K562 (cell line): ENCODE measurements at regions not wholly inside any gene's neighbourhood (a gene's known extent, or its start where the extent isn't known, plus 50 kb on each side); places are given as distances from the start of the nearest gene placed in this dataset.

ENCODE experiments used
- ATAC-seq: fragments of 200-7000 bp; cut with Tn5 transposase; 3 replicates; pipeline ENCODE4 v1.9.1; 2020; ENCODE audit warnings: moderate library complexity
- BruUV-seq: library from RNA; stranded (reverse); fragments of 400-500 nt; replicated peaks from 2 replicates; lab custom pipeline; 2021; lab: Mats Ljungman, UMichigan
- CTCF ChIA-PET: fragments of 300-600 bp; formaldehyde crosslinking; extraction: SDS; loops from one replicate; lab custom pipeline; 2021; ENCODE audit warnings: low intra/inter-chr PET ratio; lab: Yijun Ruan, JAX
- POLR2A ChIA-PET: fragments of 300-600, 350-650 bp; sonication (Branson Sonifier 250); formaldehyde crosslinking; extraction: SDS; loops from one replicate; lab custom pipeline; 2021; ENCODE audit warnings: antibody characterized with exemption, inconsistent platforms; lab: Yijun Ruan, JAX
- DNase-seq, 4 experiments: peaks; one replicate each; pipeline versions ENCODE4 v3.0.0 to v3.0.0-alpha.2; 2011 to 2018; ENCODE audit warnings: low spot score in 3 of 4, mixed read lengths in 3 of 4; ENCODE audit errors: extremely low read depth in 1 of 4
- FAIRE-seq: peaks from 2 replicates; lab custom pipeline; 2011; peaks lifted over from hg19 to GRCh38; lab: Jason Lieb, UNC
- H2AFZ ChIP-seq: 2 replicates; pipeline ENCODE4 v1.6.0; 2011; ENCODE audit warnings: low read depth, low read length, control low read depth, inconsistent platforms
- H3K27ac ChIP-seq: fragments of 200-600 bp; 3 replicates; pipeline ENCODE4 v1.8.0; 2011; ENCODE audit warnings: low read depth, mild to moderate bottlenecking, control low read depth, inconsistent platforms, low read length, moderate library complexity, mixed read lengths; ENCODE audit errors: extremely low read depth
- H3K27me3 ChIP-seq, 2 experiments: fragments of 300-600 bp in 1 of 2; 2 replicates in 1 of 2; 3 replicates in 1 of 2; pipeline versions ENCODE4 v1.6.0 to v1.8.0; 2011; ENCODE audit warnings: inconsistent platforms in 2 of 2, low read length in 2 of 2, mild to moderate bottlenecking in 1 of 2, mixed read lengths in 1 of 2, moderate library complexity in 1 of 2; ENCODE audit not compliant: control insufficient read depth in 2 of 2, insufficient read depth in 2 of 2
- H3K36me3 ChIP-seq: fragments of 300-600 bp; 3 replicates; pipeline ENCODE4 v1.8.0; 2011; ENCODE audit warnings: mild to moderate bottlenecking, low read length, inconsistent platforms; ENCODE audit not compliant: control insufficient read depth, insufficient read depth
- H3K4me1 ChIP-seq, 2 experiments: fragments of 200-600 bp in 1 of 2; replicated peaks in 1 of 2; 2 replicates in 1 of 2; 3 replicates in 1 of 2; pipeline versions ENCODE4 v1.5.1 to v1.8.0; 2011; ENCODE audit warnings: inconsistent platforms in 2 of 2, low read length in 2 of 2, mild to moderate bottlenecking in 1 of 2, mixed read lengths in 1 of 2, moderate library complexity in 1 of 2; ENCODE audit not compliant: control insufficient read depth in 2 of 2, insufficient read depth in 2 of 2
- H3K4me2 ChIP-seq: 2 replicates; pipeline ENCODE4 v1.6.1; 2011; ENCODE audit warnings: low read length, control low read depth, inconsistent platforms, mixed read lengths; ENCODE audit not compliant: insufficient read depth
- H3K4me3 ChIP-seq: fragments of 200-600 bp; sonication (generic), shearing (Covaris generic); 2 replicates; pipeline ENCODE4 v1.5.1; 2016; ENCODE audit warnings: control low read depth, inconsistent platforms
- H3K79me2 ChIP-seq: fragments of 200-600 bp; 3 replicates; pipeline ENCODE4 v1.8.0; 2011; ENCODE audit warnings: low read length, inconsistent platforms; ENCODE audit not compliant: control insufficient read depth, insufficient read depth
- H3K9ac ChIP-seq, 2 experiments: 2 replicates each; pipeline versions ENCODE4 v1.6.0 to v1.6.1; 2011; ENCODE audit warnings: low read depth in 2 of 2, low read length in 2 of 2, control low read depth in 1 of 2, inconsistent platforms in 1 of 2, mild to moderate bottlenecking in 1 of 2, mixed read lengths in 1 of 2; ENCODE audit not compliant: insufficient read depth in 1 of 2
- H3K9me1 ChIP-seq: one replicate; pipeline ENCODE4 v1.6.0; 2011; ENCODE audit warnings: inconsistent platforms, mild to moderate bottlenecking, low read length, moderate library complexity; ENCODE audit not compliant: control insufficient read depth, insufficient read depth
- H3K9me3 ChIP-seq: replicated peaks from 2 replicates; pipeline ENCODE4 v1.5.1; 2011; ENCODE audit warnings: low read depth, low read length, inconsistent platforms; ENCODE audit not compliant: control insufficient read depth, insufficient read depth
- H4K20me1 ChIP-seq: replicated peaks from 2 replicates; pipeline ENCODE4 v1.6.1; 2011; ENCODE audit warnings: low read length, inconsistent platforms, mixed read lengths; ENCODE audit not compliant: control insufficient read depth, insufficient read depth
- CBFA2T3 ChIP-seq: fragments of 450-650 bp; IDR thresholded peaks from 2 replicates; pipeline ENCODE4 v1.6.1; 2017
- CBX2 ChIP-seq: fragments of 200-600 bp; sonication (generic); IDR thresholded peaks from one replicate; pipeline ENCODE4 v1.6.1; 2012; ENCODE audit warnings: mild to moderate bottlenecking, low read length, inconsistent platforms; ENCODE audit not compliant: insufficient read depth, poor library complexity, severe bottlenecking
- DPF2 ChIP-seq: fragments of 450-650 bp; IDR thresholded peaks from 2 replicates; pipeline ENCODE4 v1.6.1; 2016
- FOXA3 ChIP-seq, 2 experiments: fragments of 450-650 bp in 1 of 2; sonication (generic) in 1 of 2; formaldehyde crosslinking; IDR thresholded peaks in 1 of 2; conservative IDR thresholded peaks in 1 of 2; 2 replicates each; pipeline versions ENCODE4 v1.4.0 to v1.8.0; 2020 to 2022; ENCODE audit warnings: mild to moderate bottlenecking in 2 of 2, missing genetic modification reagents in 1 of 2
- FOXP1 ChIP-seq: sonication (generic); formaldehyde crosslinking; IDR thresholded peaks from 2 replicates; pipeline ENCODE4 v1.8.0; 2022; ENCODE audit warnings: mild to moderate bottlenecking, missing genetic modification reagents
- JUND ChIP-seq, 2 experiments: IDR thresholded peaks; 2 replicates in 1 of 2; 3 replicates in 1 of 2; pipeline ENCODE4 v1.6.1; 2011; ENCODE audit warnings: borderline replicate concordance in 2 of 2, low read depth in 2 of 2, low read length in 2 of 2, improper control_type of control experiment in 1 of 2, missing biosample characterization in 1 of 2, missing genetic modification characterization in 1 of 2, missing genetic modification reagents in 1 of 2
- KLF1 ChIP-seq: fragments of 450-650 bp; IDR thresholded peaks from 2 replicates; pipeline ENCODE4 v1.6.1; 2016; ENCODE audit warnings: missing genetic modification characterization, missing compliant biosample characterization
- MYNN ChIP-seq, 2 experiments: sonication (generic); formaldehyde crosslinking in 1 of 2; IDR thresholded peaks; 2 replicates each; pipeline versions ENCODE4 v1.5.0 to v1.6.1; 2016 to 2020; ENCODE audit warnings: antibody characterized with exemption in 1 of 2, missing genetic modification reagents in 1 of 2
- NR2C2 ChIP-seq, 2 experiments: fragments of 200-800 bp in 1 of 2; sonication (Bioruptor generic) in 1 of 2; sonication (generic) in 1 of 2; formaldehyde crosslinking in 1 of 2; IDR thresholded peaks; 2 replicates each; pipeline versions ENCODE4 v1.6.1 to v1.8.0; 2016 to 2022; ENCODE audit warnings: mild to moderate bottlenecking in 1 of 2, missing compliant biosample characterization in 1 of 2, missing genetic modification characterization in 1 of 2, missing genetic modification reagents in 1 of 2
- RBM17 ChIP-seq: fragments of 200-400 bp; formaldehyde crosslinking; IDR thresholded peaks from 2 replicates; pipeline ENCODE4 v1.6.1; 2017; ENCODE audit warnings: low read depth, mild to moderate bottlenecking, low read length, borderline replicate concordance
- TCF7L2 ChIP-seq: fragments of 150-350 bp; IDR thresholded peaks from 2 replicates; pipeline ENCODE4 v1.6.1; 2016; ENCODE audit warnings: low read depth, mild to moderate bottlenecking, low read length, moderate library complexity
- WHSC1 ChIP-seq: IDR thresholded peaks from one replicate; pipeline ENCODE4 v1.6.1; 2012; ENCODE audit warnings: low read length, control low read depth, inconsistent platforms
- ZNF165 ChIP-seq: fragments of 250-450 bp; sonication (Bioruptor Pico); IDR thresholded peaks from 2 replicates; pipeline ENCODE4 v1.4.0; 2020; ENCODE audit warnings: borderline replicate concordance
- ZNF224 ChIP-seq: sonication (generic); formaldehyde crosslinking; IDR thresholded peaks from 2 replicates; pipeline ENCODE4 v1.8.0; 2022; ENCODE audit warnings: mild to moderate bottlenecking, missing genetic modification reagents
- ZNF316 ChIP-seq: fragments of 450-650 bp; IDR thresholded peaks from 2 replicates; pipeline ENCODE4 v1.6.1; 2016
- ZNF583 ChIP-seq: fragments of 250-450 bp; sonication (Bioruptor Pico); IDR thresholded peaks from 2 replicates; pipeline ENCODE4 v1.4.0; 2020
- ZNF76 ChIP-seq: fragments of 250-450 bp; sonication (Bioruptor Pico); IDR thresholded peaks from 2 replicates; pipeline ENCODE4 v1.4.0; 2020; ENCODE audit warnings: mild to moderate bottlenecking, moderate library complexity, borderline replicate concordance
- ZNF764 ChIP-seq: fragments of 250-450 bp; sonication (Bioruptor Pico); IDR thresholded peaks from 2 replicates; pipeline ENCODE4 v1.4.0; 2020; ENCODE audit warnings: low read depth, mild to moderate bottlenecking, moderate library complexity
- WGBS: fragments of 100-300 bp; shearing (Covaris generic); methylation state at CpG from one replicate; pipeline ENCODE4 v1.1.6; 2016; ENCODE audit warnings: low coverage, mixed read lengths; ENCODE audit not compliant: insufficient coverage; ENCODE audit errors: missing lambda C conversion rate; 5-methylcytosine and 5-hydroxymethylcytosine counted together
- in situ Hi-C: fragments of 300-500 bp; cut with MboI; formaldehyde crosslinking; loops from 4 replicates; pipeline ENCODE4 v1.15.0; 2018; ENCODE audit warnings: inconsistent platforms, mixed read lengths
- intact Hi-C: fragments of 100-400 bp; cut with micrococcal nuclease; formaldehyde crosslinking; loops from 2 replicates; pipeline ENCODE4 v1.14.2; 2022
- TF ChIP-seq, protein P1 (sequence below): sonication (generic); formaldehyde crosslinking; IDR thresholded peaks from 2 replicates; pipeline ENCODE4 v1.8.0; 2022; ENCODE audit warnings: mild to moderate bottlenecking, missing genetic modification reagents

DNA sequence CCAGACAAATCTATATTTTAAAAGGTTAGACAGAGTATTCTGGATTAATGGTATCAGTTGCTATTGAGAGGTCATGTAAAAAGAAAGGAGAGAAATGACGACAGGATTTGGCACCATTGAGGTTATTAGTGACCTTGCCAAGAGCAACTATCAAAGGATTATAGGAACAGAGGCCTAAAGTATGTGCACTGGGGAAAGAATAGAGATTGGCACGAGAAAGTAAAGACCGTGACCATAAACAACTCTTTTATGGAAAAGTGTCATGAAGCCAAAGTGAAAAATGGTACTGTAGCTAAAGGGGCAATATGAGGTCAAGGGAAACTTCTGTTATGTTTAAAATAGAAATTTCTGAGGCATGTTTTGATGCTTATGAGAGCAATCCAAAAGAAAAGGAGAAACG is 115.2 kb upstream of the KIF2B start:
- FAIRE-seq (no peak), ATAC-seq (no peak), DNase-seq (no peak)
- Histone ChIP-seq H3K9me3 (peaks cover 7% of the 10 kb centered on the region), H3K4me3 (no peak overlapping the region), H3K36me3 (no peaks in the 10 kb centered on the region), H4K20me1 (no peaks in the 10 kb centered on the region), H2AFZ (no peak overlapping the region), H3K9ac (no peak overlapping the region), H3K4me1 (no peaks in the 10 kb centered on the region), H3K9me1 (no peaks in the 10 kb centered on the region), H3K4me2 (no peak overlapping the region), H3K27ac (no peak overlapping the region), H3K27me3 (no peaks in the 10 kb centered on the region), H3K79me2 (no peaks in the 10 kb centered on the region)
- 26% methylated on average over 4 of the region's 4 CpGs for WGBS
- ChIA-PET CTCF (no interaction called here), POLR2A (no interaction called here)
- intact Hi-C loops (no loop called here), in situ Hi-C loops (no loop called here)
- no TSS peak for BruUV-seq
- TF ChIP-seq ZNF764 (CRISPR knock-in tag) (no peak), MYNN (IDR thresholded peaks at IDR 0.05) (no peak), MYNN (CRISPR knock-in tag; IDR thresholded peaks at IDR 0.05) (no peak), CBX2 (no peak), ZNF76 (CRISPR knock-in tag) (no peak), ZNF316 (no peak)

- Histone ChIP-seq H3K4me3 (no peak overlapping the region), H4K20me1 (no peaks in the 10 kb centered on the region), H3K79me2 (no peaks in the 10 kb centered on the region), H3K9me1 (no peaks in the 10 kb centered on the region), H3K9ac (no peak overlapping the region), H3K4me2 (no peak overlapping the region), H3K36me3 (no peaks in the 10 kb centered on the region), H3K4me1 (no peaks in the 10 kb centered on the region), H3K9me3 (no peaks in the 10 kb centered on the region), H3K27me3 (no peaks in the 10 kb centered on the region), H2AFZ (no peak overlapping the region), H3K27ac (no peak overlapping the region)
- intact Hi-C loops, result no loop called here
- in situ Hi-C loops, result no loop called here
- FAIRE-seq, result no peak
- WGBS, result 28% methylated on average over 5 of the region's 5 CpGs
- no peak for ATAC-seq
- ChIA-PET POLR2A (no interaction called here), CTCF (no interaction called here)
- DNase-seq, result no peak
- no TSS peak for BruUV-seq
- no peak for TF ChIP-seq CBFA2T3
- TF ChIP-seq WHSC1, result no peak
- no peak for TF ChIP-seq JUND (IDR thresholded peaks at IDR 0.05; ENCODE audit: borderline replicate concordance, low read depth, low read length)
- TF ChIP-seq JUND (tag; IDR thresholded peaks at IDR 0.05; ENCODE audit: borderline replicate concordance, low read depth, low read length), result no peak
- no peak for TF ChIP-seq FOXP1 (CRISPR knock-in tag)
- TF ChIP-seq, protein P1, sequence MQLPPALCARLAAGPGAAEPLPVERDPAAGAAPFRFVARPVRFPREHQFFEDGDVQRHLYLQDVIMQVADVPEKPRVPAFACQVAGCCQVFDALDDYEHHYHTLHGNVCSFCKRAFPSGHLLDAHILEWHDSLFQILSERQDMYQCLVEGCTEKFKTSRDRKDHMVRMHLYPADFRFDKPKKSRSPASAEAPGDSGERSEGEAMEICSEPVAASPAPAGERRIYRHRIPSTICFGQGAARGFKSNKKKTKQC (CRISPR knock-in tag), result no peak
- no peak for TF ChIP-seq NR2C2 (CRISPR knock-in tag; IDR thresholded peaks at IDR 0.05)
- no peak for TF ChIP-seq NR2C2 (tag; IDR thresholded peaks at IDR 0.05)
- no peak for TF ChIP-seq ZNF165
- no peak for TF ChIP-seq ZNF583
- TF ChIP-seq RBM17, result no peak
- TF ChIP-seq FOXA3 (CRISPR knock-in tag; conservative IDR thresholded peaks at IDR 0.05 in 1 of 2, IDR thresholded peaks at IDR 0.05 in 1 of 2), result no peak
- no peak for TF ChIP-seq ZNF224 (CRISPR knock-in tag)
- no peak for TF ChIP-seq KLF1
- TF ChIP-seq TCF7L2, result no peak
- TF ChIP-seq DPF2, result no peak
Measured at GRCh38 chr17:53696286-53696685, 126.4 kb upstream of the KIF2B start.
